GM19043 (cell line): ENCODE measurements at regions not wholly inside any gene's neighbourhood (a gene's known extent, or its start where the extent isn't known, plus 50 kb on each side); places are given as distances from the start of the nearest gene placed in this dataset.

Source experiments
- ATAC-seq: cut with Tn5 transposase; IDR thresholded peaks from one replicate; pipeline ENCODE4 v1.9.1; 2021; ENCODE audit warnings: low read depth; ENCODE audit not compliant: unreplicated experiment

DNA sequence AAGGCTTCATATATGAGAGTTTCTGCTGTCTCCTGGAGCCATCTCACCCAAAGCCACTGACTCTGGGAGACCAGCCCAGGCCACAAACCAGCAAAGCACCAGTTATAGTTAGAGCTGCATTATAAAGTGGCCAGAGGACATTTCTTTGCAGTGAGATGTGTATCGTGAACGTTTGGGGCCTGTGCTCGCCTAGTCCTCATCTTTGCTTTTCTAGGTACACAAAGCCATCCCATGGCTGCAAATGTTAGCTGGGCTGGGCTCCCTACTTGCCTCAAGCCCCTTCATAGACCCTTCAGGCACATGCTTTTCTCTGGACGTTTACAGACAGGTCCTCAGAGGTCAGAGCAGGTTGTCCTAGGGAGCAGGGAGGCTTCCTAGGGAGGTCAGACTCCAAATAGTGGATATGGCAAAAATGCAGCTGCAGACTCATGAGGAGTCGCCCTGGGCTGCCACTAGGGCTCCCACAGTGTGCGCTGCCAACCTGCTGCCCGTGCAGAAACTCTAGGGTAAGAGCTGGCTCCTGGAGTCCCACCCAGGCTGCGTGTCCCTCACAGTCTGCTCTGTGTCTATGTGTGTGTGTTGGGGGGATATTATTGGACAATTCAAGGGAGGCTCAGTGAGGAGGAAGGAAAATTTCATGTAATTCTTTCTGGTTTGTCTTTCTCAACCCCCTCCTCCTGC is 141.0 kb downstream of the RPIA start:
- ATAC-seq, result peak; percentile 27

DNA sequence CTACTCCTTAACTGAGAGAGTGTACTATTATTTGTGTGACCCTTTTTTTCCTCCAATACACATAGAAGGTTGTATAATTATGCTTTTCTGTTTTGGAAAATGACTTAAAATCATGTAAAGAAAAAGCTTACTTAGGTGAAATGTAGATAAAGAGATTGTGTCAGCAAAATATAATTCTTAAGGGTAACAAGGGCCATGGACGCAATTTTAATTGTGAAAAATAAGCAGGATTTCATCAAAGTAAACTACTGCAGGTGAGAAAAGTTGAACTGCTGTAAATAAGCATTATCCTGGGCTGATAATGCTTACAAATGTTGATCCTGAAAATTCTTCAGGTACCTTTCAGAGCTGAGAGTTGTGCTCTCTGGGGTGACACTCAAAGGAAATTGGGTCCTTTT is 141.5 kb downstream of the RPIA start:
- ATAC-seq, result no peak

DNA sequence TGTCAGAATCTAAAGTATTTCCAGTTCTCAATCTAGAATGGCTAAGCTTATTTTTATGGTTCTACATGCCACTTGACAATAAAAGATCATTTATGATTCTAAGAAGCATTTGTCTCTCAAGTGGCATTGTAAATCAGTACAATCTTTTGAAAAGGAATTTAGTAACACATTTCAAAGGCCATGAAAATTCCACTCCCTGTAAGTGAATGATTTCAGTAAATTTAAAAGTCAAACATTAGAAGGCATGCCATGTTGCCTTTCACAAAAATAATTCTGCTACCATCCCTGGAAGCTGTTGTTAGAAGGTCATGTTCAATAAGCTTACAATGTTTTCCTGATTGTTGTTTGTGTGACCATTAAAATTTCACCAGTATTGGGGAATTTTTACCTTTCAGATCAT is 142.9 kb downstream of the RPIA start:
- ATAC-seq, result no peak

DNA sequence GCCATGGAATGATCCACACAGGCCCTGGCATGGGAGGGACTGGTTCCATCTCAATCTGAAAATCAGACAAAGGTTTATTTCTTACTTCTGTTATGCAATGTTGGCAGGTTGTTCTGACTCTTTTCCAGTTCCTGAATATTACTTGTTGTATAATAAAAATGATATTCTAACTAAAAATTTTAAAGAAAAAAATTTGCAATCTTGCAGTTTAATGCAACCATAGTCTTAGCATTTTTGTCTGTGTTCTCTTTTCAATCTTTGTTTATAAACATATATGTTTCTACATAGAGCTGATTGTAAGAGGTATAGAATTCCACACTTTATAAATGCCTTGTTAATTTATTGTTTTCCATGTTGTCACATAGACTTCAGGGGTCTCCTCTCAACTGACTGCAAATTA is 143.4 kb downstream of the RPIA start:
- ATAC-seq, result no peak

DNA sequence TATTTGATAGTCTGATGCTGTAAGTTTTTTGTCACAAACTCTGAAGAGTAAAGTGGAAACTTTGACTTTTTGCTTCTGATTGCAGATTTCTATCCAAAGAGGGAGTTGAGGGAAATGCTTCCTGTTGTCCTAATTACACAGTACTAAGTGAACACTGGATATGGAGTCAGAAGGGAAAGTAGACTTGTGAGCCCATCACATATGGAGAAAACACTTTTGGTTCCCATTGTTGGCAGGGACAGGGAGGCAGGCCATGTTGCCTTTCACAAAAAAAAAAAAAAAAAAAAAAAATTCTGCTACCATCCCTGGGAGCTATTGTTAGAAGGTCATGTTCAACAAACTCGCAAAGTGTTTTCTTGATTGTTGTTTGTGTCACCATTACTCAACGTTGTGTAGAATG is 144.3 kb downstream of the RPIA start:
- ATAC-seq, result no peak

DNA sequence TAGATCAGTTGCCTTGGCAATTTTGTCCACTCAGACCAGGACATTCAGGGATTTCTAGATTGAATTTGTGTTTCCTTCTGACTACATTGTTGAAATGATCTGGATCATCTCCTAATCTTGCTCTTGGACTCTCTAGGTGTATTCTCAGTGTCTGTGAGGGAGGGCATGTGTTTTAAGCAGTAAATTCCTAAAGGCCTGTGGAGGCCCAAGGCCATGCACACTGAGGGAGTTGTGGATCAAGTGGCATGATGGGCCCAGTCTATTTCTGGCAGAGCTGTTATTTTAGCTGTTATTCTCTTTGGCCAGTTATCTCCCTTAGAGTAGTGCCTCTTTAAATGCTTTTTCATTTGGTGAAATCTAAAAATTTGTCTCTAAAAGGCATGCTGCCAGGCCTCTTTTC is 144.9 kb downstream of the RPIA start:
- no peak for ATAC-seq

DNA sequence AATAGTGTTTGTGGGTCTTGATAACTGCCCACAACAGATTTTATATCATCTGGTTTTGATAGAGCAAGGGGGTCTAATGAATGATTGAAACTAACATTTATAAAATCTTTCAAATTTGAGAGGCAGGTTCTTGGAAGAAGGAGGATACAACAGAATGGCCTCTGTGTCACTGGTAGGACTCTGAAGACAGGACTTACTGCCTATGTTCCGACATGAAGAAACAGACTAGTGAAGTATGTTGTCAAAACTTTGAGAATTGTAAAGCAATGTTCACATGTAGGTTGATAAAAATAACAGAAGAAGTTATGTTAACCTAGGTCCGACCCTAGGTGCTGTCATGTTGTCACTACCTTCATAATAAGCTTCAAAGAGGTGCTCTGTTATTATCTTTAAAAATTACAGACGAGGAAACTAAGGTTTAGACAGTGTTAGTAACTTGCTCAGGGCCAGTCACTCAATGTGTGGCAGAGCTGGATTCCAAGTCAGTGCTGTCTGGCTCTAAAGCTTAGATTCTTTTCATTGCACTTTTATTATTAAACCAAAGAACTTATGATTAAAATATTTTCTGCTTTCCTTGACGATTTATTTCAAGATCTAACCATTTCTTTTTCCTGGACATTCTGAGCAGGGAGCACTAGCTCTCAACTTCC is 146.2 kb downstream of the RPIA start:
- ATAC-seq, result no peak

DNA sequence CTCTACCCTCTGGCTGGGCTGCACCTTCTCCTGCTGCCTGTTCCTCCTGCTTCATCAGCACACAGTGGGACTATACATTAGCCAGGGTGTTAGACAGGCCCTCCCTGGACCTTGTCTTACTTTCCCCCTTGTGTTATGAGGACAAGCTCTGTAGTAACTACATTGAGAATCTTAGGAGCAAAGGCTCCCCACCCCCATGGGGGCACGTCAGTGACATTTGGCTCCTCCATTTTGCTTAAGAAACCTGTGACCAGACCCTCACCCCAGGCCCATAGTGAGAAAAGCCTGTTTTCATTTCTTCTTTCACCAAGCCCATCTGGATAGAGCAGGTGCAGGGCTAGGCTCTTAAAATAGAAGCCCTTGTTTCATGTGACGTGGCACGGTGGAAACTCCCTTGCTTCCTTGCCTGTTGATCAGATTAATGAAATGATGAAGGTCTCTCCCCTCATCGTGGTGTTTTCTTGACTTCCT is 146.7 kb downstream of the RPIA start:
- ATAC-seq, result peak; percentile 79

DNA sequence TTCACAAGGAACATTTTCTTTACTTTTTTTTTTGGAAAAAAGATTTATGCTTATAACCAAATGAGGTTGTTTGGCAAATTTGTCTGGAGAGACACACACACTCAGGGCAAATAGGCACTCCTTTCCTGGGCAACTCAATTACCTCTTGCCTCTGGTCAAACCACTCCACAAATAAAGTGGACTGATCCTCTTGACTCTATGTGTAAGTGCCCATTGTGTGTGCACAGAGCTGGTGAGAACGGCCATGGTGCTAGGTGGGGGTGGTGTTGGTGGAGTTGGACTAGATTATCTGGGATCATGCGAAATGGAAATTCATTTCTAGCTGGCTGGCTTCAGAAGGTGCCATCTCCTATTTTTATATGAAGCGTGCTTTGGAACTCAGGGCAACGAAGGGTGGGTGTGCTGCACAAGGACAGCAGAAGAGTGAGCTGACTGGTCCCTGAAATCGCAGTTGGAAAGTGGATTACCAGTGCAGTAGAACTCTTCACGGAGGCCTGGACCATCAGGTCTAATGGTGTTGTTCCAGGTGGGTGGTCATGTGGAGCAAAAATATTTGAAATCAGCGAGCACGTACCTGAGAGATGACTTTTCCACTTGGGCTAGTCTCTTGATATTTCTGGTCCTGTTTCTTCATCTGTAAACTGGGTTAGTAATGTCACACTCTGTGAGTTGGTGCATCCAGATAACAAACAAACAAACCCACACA is 149.9 kb downstream of the RPIA start:
- no peak for ATAC-seq

DNA sequence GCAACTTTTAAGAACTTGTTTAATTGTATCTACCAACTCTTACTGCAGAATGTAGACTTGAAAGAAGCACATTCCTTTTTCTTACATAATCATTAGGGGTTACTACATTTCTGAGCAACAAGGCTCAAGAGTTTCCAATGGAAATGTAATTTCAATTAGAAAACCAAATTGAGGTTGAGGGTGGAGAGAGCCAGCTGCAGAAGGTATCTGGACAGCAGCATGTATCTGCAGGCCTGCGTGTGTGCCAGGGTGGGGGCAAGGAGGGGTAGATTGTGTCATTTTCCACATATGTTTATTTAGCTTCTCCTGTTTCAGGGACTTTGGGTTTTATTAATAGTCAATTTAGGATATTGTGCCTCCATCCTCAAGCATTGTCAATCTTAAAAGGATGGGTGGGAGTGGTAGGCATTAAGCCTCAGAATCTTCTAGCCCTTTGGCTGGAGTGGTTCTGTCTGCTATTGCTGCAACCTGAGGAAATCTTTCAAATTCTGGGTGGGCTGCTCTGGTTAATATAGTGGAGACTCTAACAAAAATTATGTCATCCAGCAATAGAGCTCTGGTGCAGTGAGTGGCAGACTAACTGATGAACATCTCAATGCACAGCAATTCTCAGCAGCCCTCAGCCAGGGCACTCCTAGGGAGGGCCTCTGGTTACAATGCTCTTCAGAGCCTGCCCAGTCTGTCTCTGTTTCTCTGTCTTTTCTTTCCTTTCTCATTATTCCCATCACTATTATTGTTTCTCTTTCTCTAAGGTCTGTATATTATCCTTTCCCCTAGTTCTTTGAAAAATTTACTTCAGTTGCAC is 151.4 kb downstream of the RPIA start:
- no peak for ATAC-seq

DNA sequence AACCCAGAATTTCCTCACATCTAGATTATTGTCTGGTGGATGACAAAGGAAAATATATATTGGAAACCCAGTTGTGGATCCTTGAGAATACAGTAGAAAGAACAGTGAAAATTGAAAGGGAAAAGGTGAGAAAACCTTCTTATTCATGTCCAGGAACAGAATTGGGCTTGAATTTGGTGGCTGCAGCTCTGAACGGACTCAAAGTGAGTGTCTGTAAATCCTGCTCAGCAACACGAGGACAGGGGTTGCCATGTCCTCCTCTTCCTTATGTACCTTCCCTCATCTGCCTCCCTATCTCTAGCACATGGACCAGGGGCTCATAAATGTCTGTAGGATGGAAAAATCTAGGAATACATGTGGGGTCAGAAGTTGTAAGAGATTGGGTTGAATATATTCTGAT is 152.2 kb downstream of the RPIA start:
- no peak for ATAC-seq

DNA sequence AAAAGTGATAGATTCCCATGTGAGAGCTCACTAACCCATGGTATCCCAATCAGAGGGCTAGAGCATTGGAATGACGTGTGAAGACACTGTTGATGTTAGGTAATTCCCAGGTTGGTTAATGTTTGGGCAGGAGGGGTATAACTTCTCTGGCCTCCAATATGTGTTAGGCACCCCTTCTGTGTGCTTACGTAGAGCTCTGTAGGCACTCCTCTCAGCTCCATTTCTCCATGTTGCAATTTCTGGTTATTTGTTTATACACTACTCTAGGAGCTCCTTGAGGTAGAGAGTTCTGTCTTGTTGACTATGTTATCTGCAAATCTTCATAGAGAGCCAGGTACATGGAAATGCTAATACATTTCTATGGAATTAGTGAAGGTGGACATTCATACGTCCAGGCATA is 153.5 kb downstream of the RPIA start:
- no peak for ATAC-seq

DNA sequence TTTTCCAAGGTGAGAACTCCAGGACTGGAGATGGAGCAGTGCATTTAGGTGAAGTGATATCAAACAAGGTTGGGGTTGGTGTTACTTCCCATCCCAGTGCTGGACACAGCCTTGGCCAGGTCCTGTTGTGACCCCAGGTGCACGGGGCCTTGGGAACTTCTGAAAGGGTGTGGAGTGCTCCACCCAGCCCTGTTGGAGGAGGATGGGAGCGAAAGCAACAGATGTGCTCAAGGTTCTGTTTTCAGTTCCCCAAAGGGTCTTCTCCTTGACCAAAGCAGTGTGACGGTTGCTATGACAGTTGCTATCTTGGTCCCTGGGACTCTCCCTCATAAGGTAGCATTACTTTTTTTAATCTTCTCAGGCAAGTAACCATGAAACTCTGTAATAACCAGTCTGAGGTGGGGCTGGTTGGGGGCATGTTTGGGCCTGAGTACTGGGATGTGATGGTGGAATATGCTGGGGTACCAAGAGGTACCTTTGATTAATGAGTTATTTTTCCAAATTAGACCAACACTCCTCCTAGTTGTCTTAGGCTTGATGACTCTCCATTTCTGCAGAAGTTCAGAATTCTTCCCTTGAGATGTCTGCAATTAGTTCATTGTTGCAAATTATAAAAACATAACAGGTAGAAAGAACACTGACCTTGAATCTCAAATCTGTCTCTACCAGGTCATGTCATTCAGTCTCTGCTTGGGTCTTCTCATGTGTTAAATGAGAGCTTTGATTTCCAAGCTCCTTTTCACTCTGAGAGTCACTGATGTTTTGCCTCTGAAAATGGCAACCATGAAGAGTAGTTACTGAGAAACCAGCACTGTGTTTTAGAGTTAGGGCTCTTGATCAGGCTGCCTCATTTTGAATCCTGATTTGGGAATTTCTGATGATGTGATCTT is 154.5 kb downstream of the RPIA start:
- ATAC-seq, result peak; percentile 81

DNA sequence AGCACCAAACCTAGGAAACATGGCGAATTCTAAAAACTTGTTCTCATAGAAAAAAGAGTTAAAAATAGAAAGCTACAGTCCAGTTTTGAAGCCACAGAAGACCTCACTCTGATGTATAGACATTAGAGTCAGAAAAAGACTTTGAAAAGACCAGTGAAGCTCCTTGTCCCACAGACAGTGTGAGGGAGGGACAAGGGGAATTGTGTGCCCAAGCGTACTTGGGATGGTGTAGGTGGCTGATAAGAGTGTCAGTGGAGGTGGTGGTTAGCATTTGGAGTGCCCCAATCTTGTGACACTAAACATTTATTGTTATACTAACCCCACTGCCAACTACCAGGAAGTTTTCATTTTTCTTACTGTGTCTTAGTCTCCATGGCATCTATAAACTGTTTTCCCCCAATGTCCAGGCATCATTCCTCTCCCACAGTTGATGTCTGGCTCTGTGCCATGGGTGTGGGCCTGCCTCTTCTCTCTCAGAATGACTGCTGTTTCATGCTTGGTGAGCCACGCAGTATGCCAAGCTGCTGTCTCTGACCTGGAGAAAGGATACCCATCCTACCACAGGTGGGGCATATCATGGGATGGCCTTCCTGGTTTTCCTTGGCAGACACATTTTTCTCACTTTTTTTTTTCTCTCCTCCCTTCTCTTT is 161.4 kb downstream of the RPIA start:
- no peak for ATAC-seq

DNA sequence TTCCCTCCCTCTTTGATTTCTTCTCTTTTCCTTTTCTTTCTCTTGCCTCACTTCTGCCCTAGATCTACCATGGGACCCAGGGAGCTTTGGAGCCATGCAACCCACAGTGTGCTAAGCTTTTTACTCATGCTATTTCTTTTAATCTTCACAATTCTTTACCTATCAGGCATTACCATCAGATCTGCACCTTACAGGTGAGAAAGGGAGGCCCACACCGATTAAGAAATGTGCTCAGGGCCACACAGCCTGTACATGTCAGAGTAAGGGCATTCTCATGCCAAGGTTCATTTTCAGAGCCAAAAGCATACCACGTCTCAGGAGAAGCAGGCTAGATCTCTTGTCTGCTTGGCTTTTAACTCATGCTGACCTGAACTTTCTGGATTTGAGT is 161.9 kb downstream of the RPIA start:
- ATAC-seq, result no peak

DNA sequence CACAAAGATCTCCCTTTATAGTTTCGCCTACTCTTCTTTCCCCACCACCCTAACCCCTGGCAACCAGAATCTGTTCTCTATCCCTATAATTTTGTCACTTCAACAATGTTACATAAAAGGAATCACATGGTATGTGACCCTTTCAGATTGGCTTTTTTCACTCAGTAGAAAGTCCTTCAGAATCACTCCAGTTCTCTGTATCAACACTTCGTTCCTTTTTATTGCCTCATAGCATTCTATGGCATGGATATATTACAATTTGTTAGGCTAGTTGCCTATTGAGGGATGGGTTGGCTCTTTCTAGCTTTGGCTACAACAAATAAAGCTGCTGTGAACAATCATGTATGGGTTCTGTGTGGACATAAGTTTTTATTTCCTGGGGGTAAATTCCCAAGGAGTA is 163.1 kb downstream of the RPIA start:
- ATAC-seq, result no peak

DNA sequence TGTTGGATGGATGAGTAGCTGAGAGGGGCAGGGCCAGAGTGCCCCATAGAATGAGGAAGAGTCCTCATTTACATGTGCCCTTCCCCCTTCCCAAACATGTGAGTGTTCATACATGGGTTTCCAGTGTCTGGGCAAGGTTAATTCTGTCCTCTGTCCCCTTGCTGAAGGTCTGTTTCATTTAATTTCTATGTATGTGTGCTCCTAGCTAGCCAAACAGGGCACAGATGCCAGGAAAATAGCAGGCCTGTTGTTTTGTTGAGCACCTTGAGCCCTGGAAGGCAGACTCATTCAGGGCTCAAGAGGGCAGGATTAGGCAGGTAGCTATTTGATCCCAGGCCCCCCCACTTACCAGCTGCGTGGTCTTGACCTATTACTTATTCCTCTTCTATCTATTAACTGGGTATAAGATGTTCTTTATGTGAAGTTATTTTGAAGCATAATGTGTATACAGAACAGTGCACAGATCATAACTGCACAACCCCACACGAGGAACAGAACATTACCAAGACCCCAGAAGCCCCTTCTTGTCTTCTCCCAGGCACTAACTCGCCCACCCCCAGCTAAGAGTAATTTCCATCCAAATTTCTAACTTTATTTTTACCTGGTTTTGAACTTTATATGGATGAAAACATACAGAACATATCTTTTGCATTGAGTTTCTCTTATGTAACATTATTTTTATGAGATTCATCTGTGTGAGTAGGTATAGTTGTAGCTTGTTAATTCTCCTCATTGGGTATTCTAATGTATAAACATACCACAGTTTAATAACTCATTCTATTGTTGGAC is 164.3 kb downstream of the RPIA start:
- peak; percentile 43 for ATAC-seq

DNA sequence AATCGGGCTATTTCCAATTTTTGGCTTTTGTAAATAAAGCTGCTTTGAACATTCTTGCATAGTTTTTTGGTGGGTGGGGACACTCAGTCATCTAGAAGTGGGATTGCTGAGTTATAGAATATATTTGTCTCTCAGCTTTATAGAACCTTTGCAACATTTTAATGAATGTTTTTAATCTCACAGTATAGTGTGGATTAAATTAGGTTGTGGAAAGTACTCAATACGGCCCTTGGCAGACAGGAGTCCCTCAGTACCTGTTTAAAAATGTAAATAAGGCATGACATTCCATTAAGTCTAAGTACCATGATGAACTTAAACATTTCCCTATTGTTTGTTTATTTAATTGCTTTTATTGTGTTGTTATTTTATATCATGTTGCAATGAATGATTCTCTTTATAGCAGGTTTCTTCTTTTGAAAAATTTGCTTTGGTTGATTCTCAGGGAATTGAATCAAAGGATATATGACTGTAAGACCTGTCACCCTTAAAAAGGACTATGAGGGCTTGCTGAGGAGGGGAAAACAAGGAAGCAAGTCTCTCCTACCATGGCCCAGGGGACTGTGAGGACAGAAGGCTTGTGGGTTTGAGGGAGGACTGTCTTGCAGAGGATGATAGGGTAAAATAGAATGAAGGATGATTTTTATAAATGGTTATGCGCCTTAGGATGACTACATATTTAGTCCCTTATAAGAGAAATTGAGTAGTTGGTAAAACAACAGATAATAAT is 165.1 kb downstream of the RPIA start:
- ATAC-seq, result peak; percentile 10
